BJ (cell line): ENCODE measurements at regions not wholly inside any gene's neighbourhood (a gene's known extent, or its start where the extent isn't known, plus 50 kb on each side); places are given as distances from the start of the nearest gene placed in this dataset.
"Not testable (repeated sequence)": the region's sequence is repeated elsewhere in the genome, so short reads cannot be mapped to it uniquely, and the experiment has no call there.

Experiments
- CTCF ChIA-PET: fragments of 350-600 bp; formaldehyde crosslinking; extraction: SDS; loops from one replicate; lab custom pipeline; 2021; ENCODE audit warnings: antibody characterized with exemption, inconsistent platforms; lab: Yijun Ruan, JAX
- POLR2A ChIA-PET: fragments of 300-600 bp; sonication (Branson Sonifier 250); formaldehyde crosslinking; extraction: SDS; loops from one replicate; lab custom pipeline; 2021; ENCODE audit warnings: antibody characterized with exemption; lab: Charles Lee
- DNase-seq: peaks from one replicate; pipeline ENCODE4 v3.0.0-alpha.2; 2011; ENCODE audit warnings: low read depth
- H3K27me3 ChIP-seq: 2 replicates; pipeline ENCODE4 v1.6.0; 2011; ENCODE audit warnings: low read length; ENCODE audit not compliant: control insufficient read depth, insufficient read depth
- H3K36me3 ChIP-seq: 2 replicates; pipeline ENCODE4 v1.5.1; 2011; ENCODE audit warnings: low read length; ENCODE audit not compliant: control insufficient read depth, insufficient read depth
- H3K4me3 ChIP-seq: 2 replicates; pipeline ENCODE4 v1.5.1; 2011; ENCODE audit warnings: low read depth, mild to moderate bottlenecking, control low read depth, low read length
- CTCF ChIP-seq: IDR thresholded peaks from 2 replicates; pipeline ENCODE4 v1.5.1; 2011; ENCODE audit warnings: low read depth, mild to moderate bottlenecking, control low read depth, inconsistent platforms, low read length, moderate library complexity; ENCODE audit not compliant: insufficient read depth

- ChIA-PET POLR2A (no interaction called here), CTCF (interaction anchor here (0.6 kb wide), 1 partner anchor 853 kb away, joined by 3 read pairs; no protein-coding TSS in a partner anchor)
- H3K36me3 ChIP-seq, result no peaks in the 10 kb centered on the region
Measured at GRCh38 chr10:108560488-108560887, 1362.8 kb downstream of the XPNPEP1 start.

DNA sequence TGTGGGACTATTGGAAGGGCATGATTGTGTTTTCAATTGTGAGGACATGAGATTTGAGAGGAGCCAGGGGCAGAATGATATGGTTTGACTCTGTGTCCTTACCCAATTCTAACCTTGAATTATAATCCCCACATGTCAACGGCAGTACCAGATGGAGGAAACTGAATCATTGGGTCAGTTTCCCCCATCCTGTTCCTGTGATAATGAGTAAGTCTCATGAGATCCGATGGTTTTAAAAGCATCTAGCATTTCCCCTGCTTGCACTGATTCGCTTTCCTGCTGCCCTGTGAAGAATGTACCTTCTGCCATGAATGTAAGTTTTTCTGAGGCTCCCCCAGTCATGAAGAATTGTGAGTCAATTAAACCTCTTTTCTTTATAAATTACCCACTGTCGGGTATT lies 1367.1 kb downstream of the XPNPEP1 start:
- no peaks in the 10 kb centered on the region for H3K27me3 ChIP-seq
- H3K36me3 ChIP-seq, result no peaks in the 10 kb centered on the region
- ChIA-PET CTCF (no interaction called here), POLR2A (no interaction called here)
- DNase-seq, result no peak
- no peak overlapping the region for H3K4me3 ChIP-seq
- no peak for TF ChIP-seq CTCF

More at GRCh38 chr10:108560488-108560887, 1362.8 kb downstream of the XPNPEP1 start:
- no peak overlapping the region for H3K4me3 ChIP-seq
- no peak for TF ChIP-seq CTCF
- DNase-seq, result no peak
- H3K27me3 ChIP-seq, result no peaks in the 10 kb centered on the region

DNA sequence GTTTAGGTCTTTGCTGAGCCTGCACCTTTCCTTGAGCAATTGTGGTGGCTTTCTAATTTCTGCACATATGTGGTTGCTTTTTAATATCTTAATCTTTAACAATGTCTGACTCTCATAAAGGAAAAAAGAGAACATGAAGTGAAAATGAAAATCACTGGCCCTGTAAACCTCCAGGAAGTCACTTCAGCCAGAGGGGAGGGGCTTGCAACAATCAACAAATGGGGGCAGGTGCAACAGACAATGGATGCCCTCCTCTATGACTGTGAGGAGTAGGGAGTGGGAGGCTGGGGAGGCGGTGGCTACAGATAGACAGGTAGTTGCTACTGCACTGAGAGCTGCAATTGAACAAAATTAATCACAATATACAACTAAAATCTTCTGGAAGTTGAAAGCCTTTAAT lies 1377.4 kb downstream of the XPNPEP1 start:
- no peak for DNase-seq
- POLR2A ChIA-PET, result no interaction called here
- Histone ChIP-seq H3K4me3 (no peak overlapping the region), H3K36me3 (no peaks in the 10 kb centered on the region), H3K27me3 (no peaks in the 10 kb centered on the region)
- CTCF ChIA-PET, result interaction anchor here (0.8 kb wide), 1 partner anchor 1306 kb away, joined by 3 read pairs; no protein-coding TSS in a partner anchor
- no peak for TF ChIP-seq CTCF

DNA sequence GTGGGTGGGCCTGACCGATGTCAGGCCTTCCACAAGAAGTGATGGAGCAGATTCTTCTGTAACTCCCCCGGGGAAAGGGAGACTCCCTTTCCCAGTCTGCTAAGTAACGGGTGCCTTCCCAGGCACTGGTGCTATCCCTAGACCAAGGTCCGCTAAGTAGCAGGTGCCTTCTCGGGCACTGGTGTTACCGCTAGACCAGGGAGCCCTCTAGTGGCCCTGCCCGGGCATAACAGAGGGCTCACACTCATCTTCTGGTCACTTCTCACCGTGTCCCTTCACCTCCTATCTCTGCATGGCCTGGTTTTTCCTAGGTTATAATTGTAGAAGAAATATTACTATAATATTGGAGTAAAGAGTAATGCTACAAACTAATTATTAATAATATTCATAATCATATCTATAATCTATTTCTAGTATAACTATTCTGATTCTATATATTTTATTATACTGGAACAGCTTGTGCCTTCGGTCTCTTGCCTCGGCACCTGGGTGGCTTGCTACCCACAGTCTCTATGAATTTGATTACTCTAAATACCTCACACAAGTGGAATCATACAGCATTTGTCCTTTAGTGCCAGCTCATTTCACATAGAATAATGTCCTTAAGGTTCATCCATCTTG lies 1378.7 kb downstream of the XPNPEP1 start:
- peak; percentile 95 for TF ChIP-seq CTCF
- ChIA-PET POLR2A (no interaction called here), CTCF (interaction anchor here (0.6 to 0.9 kb wide), 5 partner anchors 9 to 1839 kb away, joined by 3 read pairs; no protein-coding TSS in a partner anchor)

DNA sequence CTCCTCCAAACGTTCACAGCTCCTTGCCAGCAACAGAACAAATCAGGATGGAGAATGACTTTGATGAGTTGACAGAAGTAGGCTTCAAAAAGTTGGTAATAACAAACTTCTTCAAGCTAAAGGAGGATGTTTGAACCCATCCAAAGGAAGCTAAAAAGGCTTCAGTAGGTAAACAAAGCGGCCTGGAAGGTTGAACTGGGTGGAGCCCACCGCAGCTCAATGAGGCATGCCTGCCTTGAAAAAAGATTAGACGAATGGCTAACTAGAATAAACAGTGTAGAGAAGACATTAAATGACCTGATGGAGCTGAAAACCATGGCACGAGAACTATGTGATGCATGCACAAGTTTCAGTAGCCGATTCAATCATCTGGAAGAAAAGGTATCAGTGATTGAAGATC lies 1369.0 kb upstream of the SORCS1 start:
- DNase-seq, H3K27me3 ChIP-seq, H3K4me3 ChIP-seq, POLR2A ChIA-PET, H3K36me3 ChIP-seq: not testable (repeated sequence)
- CTCF ChIA-PET, result interaction anchor here (1.1 kb wide), 1 partner anchor 9 kb away, joined by 3 read pairs; no protein-coding TSS in a partner anchor

More for the DNA sequence above, 1378.7 kb downstream of the XPNPEP1 start:
- Histone ChIP-seq H3K36me3 (no peaks in the 10 kb centered on the region), H3K27me3 (no peaks in the 10 kb centered on the region), H3K4me3 (no peak overlapping the region)
- no peak for DNase-seq
